Neural cell (in vitro differentiated cells): ENCODE measurements at regions not wholly inside any gene's neighbourhood (a gene's known extent, or its start where the extent isn't known, plus 50 kb on each side); places are given as distances from the start of the nearest gene placed in this dataset.

Source experiments
- H2AFZ ChIP-seq: fragments of 200-600, 300-800 bp; sonication (generic), shearing (Covaris generic); 2 replicates; pipeline ENCODE4 v1.6.0; 2014; ENCODE audit warnings: low read depth, mild to moderate bottlenecking, antibody characterized with exemption, low read length, moderate library complexity
- H3F3A ChIP-seq: fragments of 200-600 bp; shearing (Covaris generic); 2 replicates; pipeline ENCODE4 v1.6.1; 2016; ENCODE audit warnings: mild to moderate bottlenecking, moderate library complexity, mixed read lengths, antibody characterized with exemption, low read length; ENCODE audit not compliant: insufficient read depth, poor library complexity, severe bottlenecking
- H3K27ac ChIP-seq: fragments of 200-600, 300-800 bp; sonication (generic), shearing (Covaris generic); 2 replicates; pipeline ENCODE4 v1.5.1; 2014; ENCODE audit warnings: mild to moderate bottlenecking, low read length, moderate library complexity
- H3K27me3 ChIP-seq: fragments of 300-800, 200-600 bp; sonication (generic), shearing (Covaris generic); 2 replicates; pipeline ENCODE4 v1.6.0; 2014; ENCODE audit warnings: mild to moderate bottlenecking, low read depth, low read length, moderate library complexity; ENCODE audit not compliant: insufficient read depth
- H3K36me3 ChIP-seq: fragments of 300-800, 200-600 bp; sonication (generic), shearing (Covaris generic); 2 replicates; pipeline ENCODE4 v1.5.1; 2014; ENCODE audit warnings: mild to moderate bottlenecking, antibody characterized with exemption, low read length, moderate library complexity; ENCODE audit not compliant: insufficient read depth
- H3K4me2 ChIP-seq: fragments of 300-800, 200-600 bp; sonication (generic), shearing (Covaris generic); 2 replicates; pipeline ENCODE4 v1.6.0; 2014; ENCODE audit warnings: mild to moderate bottlenecking, low read length
- H3K4me3 ChIP-seq: fragments of 300-800, 200-600 bp; sonication (generic), shearing (Covaris generic); 2 replicates; pipeline ENCODE4 v1.5.1; 2014; ENCODE audit warnings: mild to moderate bottlenecking, low read length, moderate library complexity
- H3K79me2 ChIP-seq: fragments of 200-600 bp; shearing (Covaris generic); replicated peaks from 2 replicates; pipeline ENCODE4 v1.6.0; 2014; ENCODE audit warnings: mild to moderate bottlenecking, low read length, moderate library complexity; ENCODE audit not compliant: insufficient read depth
- H3K9ac ChIP-seq: fragments of 300-800, 200-600 bp; sonication (generic), shearing (Covaris generic); 2 replicates; pipeline ENCODE4 v1.6.1; 2016; ENCODE audit warnings: mild to moderate bottlenecking, low read length, mixed read lengths
- H3K9me2 ChIP-seq: fragments of 200-600 bp; shearing (Covaris generic); 2 replicates; pipeline ENCODE4 v1.6.1; 2016; ENCODE audit warnings: mild to moderate bottlenecking, low read length, mixed read lengths; ENCODE audit not compliant: insufficient read depth
- H3K9me3 ChIP-seq: fragments of 200-600, 300-800 bp; sonication (generic), shearing (Covaris generic); 2 replicates; pipeline ENCODE4 v1.6.1; 2016; ENCODE audit warnings: mild to moderate bottlenecking, mixed run types, low read length, moderate library complexity, mixed read lengths
- H4K20me1 ChIP-seq: fragments of 200-600 bp; shearing (Covaris generic); 2 replicates; pipeline ENCODE4 v1.6.1; 2016; ENCODE audit warnings: mild to moderate bottlenecking, mixed run types; ENCODE audit not compliant: insufficient read depth
- CTCF ChIP-seq: fragments of 450-650 bp; IDR thresholded peaks from 2 replicates; pipeline ENCODE4 v1.5.1; 2014; ENCODE audit warnings: antibody characterized with exemption, mild to moderate bottlenecking, moderate library complexity; ENCODE audit not compliant: poor library complexity, severe bottlenecking
- EP300 ChIP-seq: fragments of 450-650 bp; conservative IDR thresholded peaks from 2 replicates; pipeline ENCODE4 v1.6.1; 2014; ENCODE audit warnings: antibody characterized with exemption, mild to moderate bottlenecking, moderate library complexity; ENCODE audit not compliant: poor library complexity, severe bottlenecking
- EZH2 ChIP-seq: fragments of 200-600, 300-800 bp; shearing (Covaris generic), sonication (generic); IDR thresholded peaks from 2 replicates; pipeline ENCODE4 v1.6.1; 2014; ENCODE audit warnings: antibody characterized with exemption, low read length, borderline replicate concordance, mild to moderate bottlenecking; ENCODE audit not compliant: insufficient read depth, poor library complexity, severe bottlenecking
- MXI1 ChIP-seq: fragments of 450-650 bp; conservative IDR thresholded peaks from 2 replicates; pipeline ENCODE4 v1.6.1; 2014; ENCODE audit warnings: antibody characterized with exemption, mild to moderate bottlenecking; ENCODE audit not compliant: poor library complexity, severe bottlenecking
- RAD21 ChIP-seq: fragments of 450-650 bp; conservative IDR thresholded peaks from 2 replicates; pipeline ENCODE4 v1.6.1; 2014; ENCODE audit warnings: antibody characterized with exemption, mild to moderate bottlenecking, moderate library complexity
- REST ChIP-seq: IDR thresholded peaks from 2 replicates; pipeline ENCODE4 v1.6.1; 2012; ENCODE audit warnings: borderline replicate concordance
- SMC3 ChIP-seq: fragments of 450-650 bp; conservative IDR thresholded peaks from 2 replicates; pipeline ENCODE4 v1.6.1; 2014; ENCODE audit warnings: antibody characterized with exemption, mild to moderate bottlenecking, moderate library complexity; ENCODE audit not compliant: poor library complexity
- TAF1 ChIP-seq: IDR thresholded peaks from 2 replicates; pipeline ENCODE4 v1.6.1; 2012; ENCODE audit warnings: low read depth

GRCh38 chr1:53400761-53401674, 58.2 kb upstream of the DMRTB1 start:
- Histone ChIP-seq H3K27me3 (no peaks in the 10 kb centered on the region), H3K9me3 (no peaks in the 10 kb centered on the region), H3K36me3 (no peaks in the 10 kb centered on the region), H2AFZ (no peak overlapping the region), H3K4me3 (no peak overlapping the region), H3K9me2 (no peaks in the 10 kb centered on the region), H4K20me1 (no peaks in the 10 kb centered on the region), H3K79me2 (no peaks in the 10 kb centered on the region), H3K27ac (no peak overlapping the region), H3F3A (no peaks in the 10 kb centered on the region), H3K9ac (no peak overlapping the region), H3K4me2 (no peak overlapping the region)
- TF ChIP-seq SMC3, result no peak

GRCh38 chr1:53401813-53402745, 57.1 kb upstream of the DMRTB1 start:
- no peak overlapping the region for H2AFZ ChIP-seq
- no peak for TF ChIP-seq MXI1

GRCh38 chr1:53402891-53403655, 56.1 kb upstream of the DMRTB1 start:
- no peak overlapping the region for H3K4me3 ChIP-seq
- H3K27ac ChIP-seq, result no peak overlapping the region
- H3K9me3 ChIP-seq, result no peaks in the 10 kb centered on the region
- no peak for TF ChIP-seq TAF1
- TF ChIP-seq REST, result no peak
- TF ChIP-seq RAD21, result no peak
- TF ChIP-seq CTCF, result no peak
- no peak for TF ChIP-seq EP300
- TF ChIP-seq EZH2, result no peak
- no peak for TF ChIP-seq SMC3
- no peak overlapping the region for H3K9ac ChIP-seq
- no peaks in the 10 kb centered on the region for H3K9me2 ChIP-seq
- no peaks in the 10 kb centered on the region for H3K36me3 ChIP-seq
- H3K79me2 ChIP-seq, result no peaks in the 10 kb centered on the region
- H3F3A ChIP-seq, result no peaks in the 10 kb centered on the region
- no peaks in the 10 kb centered on the region for H3K27me3 ChIP-seq
- H3K4me2 ChIP-seq, result no peak overlapping the region
- H2AFZ ChIP-seq, result no peak overlapping the region
- no peaks in the 10 kb centered on the region for H4K20me1 ChIP-seq

More at GRCh38 chr1:53401813-53402745, 57.1 kb upstream of the DMRTB1 start:
- no peaks in the 10 kb centered on the region for H3K9me2 ChIP-seq
- H3K36me3 ChIP-seq, result no peaks in the 10 kb centered on the region
- H3K27me3 ChIP-seq, result no peaks in the 10 kb centered on the region
- H3K79me2 ChIP-seq, result no peaks in the 10 kb centered on the region
- H3K9me3 ChIP-seq, result no peaks in the 10 kb centered on the region
- no peaks in the 10 kb centered on the region for H3F3A ChIP-seq
- H3K27ac ChIP-seq, result no peak overlapping the region
- no peak overlapping the region for H3K4me2 ChIP-seq
- H3K4me3 ChIP-seq, result no peak overlapping the region
- H3K9ac ChIP-seq, result no peak overlapping the region
- H4K20me1 ChIP-seq, result no peaks in the 10 kb centered on the region
